A673 (cell line): ENCODE measurements at regions not wholly inside any gene's neighbourhood (a gene's known extent, or its start where the extent isn't known, plus 50 kb on each side); places are given as distances from the start of the nearest gene placed in this dataset.

Experiments used
- CTCF ChIP-seq: fragments of 300-800, 200-600 bp; sonication (generic); conservative IDR thresholded peaks from 2 replicates; pipeline ENCODE4 v1.5.1; 2017; ENCODE audit warnings: low read depth, mild to moderate bottlenecking, antibody characterized with exemption, low read length, moderate library complexity, mixed read lengths
- EZH2 ChIP-seq: fragments of 200-600 bp; sonication (generic); IDR thresholded peaks from 2 replicates; pipeline ENCODE4 v1.6.1; 2017; ENCODE audit warnings: borderline replicate concordance, low read depth, mild to moderate bottlenecking, mixed read lengths, antibody characterized with exemption, low read length; ENCODE audit not compliant: poor library complexity, severe bottlenecking

GRCh38 chr3:82654708-82655107, 893.3 kb upstream of the GBE1 start:
- TF ChIP-seq CTCF (no peak), EZH2 (no peak)
